ENCODE measurements at regions not wholly inside any gene's neighbourhood (a gene's known extent, or its start where the extent isn't known, plus 50 kb on each side); places are given as distances from the start of the nearest gene placed in this dataset.

DNA sequence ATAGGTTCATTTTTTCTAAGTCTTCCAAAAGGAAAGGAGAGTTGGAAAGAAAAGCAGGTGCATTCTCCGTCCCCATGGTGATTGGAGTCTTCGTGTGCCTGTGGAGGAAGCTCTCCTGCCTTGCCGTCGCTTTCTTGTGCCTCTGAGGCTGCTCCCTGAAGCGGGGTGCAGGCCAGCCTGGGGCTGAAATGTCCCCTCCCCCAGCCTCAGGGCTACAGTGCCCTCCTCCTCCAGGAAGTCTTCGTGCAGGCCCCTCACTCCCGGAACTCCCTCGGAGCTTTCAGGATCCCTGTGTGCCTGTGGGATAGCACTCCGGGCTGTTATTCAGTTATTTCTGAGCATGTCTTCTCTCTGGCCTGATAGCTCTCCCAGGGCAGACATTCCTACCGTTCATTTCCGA lies 569.2 kb downstream of the VRK1 start:
- peaks cover 2% of the 10 kb centered on the region for H3K9me3 Mint-ChIP-seq (ENCODE audit: unreplicated experiment)
- no peaks in the 10 kb centered on the region for H3K36me3 Mint-ChIP-seq (ENCODE audit: unreplicated experiment)
- no peak overlapping the region for H3K27ac Mint-ChIP-seq (ENCODE audit: unreplicated experiment)
- no peak for DNase-seq
- H3K4me1 Mint-ChIP-seq (ENCODE audit: low read depth, unreplicated experiment) = no peaks in the 10 kb centered on the region
- TF ChIP-seq, protein P1, sequence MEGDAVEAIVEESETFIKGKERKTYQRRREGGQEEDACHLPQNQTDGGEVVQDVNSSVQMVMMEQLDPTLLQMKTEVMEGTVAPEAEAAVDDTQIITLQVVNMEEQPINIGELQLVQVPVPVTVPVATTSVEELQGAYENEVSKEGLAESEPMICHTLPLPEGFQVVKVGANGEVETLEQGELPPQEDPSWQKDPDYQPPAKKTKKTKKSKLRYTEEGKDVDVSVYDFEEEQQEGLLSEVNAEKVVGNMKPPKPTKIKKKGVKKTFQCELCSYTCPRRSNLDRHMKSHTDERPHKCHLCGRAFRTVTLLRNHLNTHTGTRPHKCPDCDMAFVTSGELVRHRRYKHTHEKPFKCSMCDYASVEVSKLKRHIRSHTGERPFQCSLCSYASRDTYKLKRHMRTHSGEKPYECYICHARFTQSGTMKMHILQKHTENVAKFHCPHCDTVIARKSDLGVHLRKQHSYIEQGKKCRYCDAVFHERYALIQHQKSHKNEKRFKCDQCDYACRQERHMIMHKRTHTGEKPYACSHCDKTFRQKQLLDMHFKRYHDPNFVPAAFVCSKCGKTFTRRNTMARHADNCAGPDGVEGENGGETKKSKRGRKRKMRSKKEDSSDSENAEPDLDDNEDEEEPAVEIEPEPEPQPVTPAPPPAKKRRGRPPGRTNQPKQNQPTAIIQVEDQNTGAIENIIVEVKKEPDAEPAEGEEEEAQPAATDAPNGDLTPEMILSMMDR (IDR thresholded peaks at IDR 0.05; ENCODE audit: partially characterized antibody, unreplicated experiment) = no peak
- peaks cover 2% of the 10 kb centered on the region for H3K27me3 Mint-ChIP-seq (ENCODE audit: unreplicated experiment)
- H3K4me3 Mint-ChIP-seq (ENCODE audit: unreplicated experiment) = no peak overlapping the region

DNA sequence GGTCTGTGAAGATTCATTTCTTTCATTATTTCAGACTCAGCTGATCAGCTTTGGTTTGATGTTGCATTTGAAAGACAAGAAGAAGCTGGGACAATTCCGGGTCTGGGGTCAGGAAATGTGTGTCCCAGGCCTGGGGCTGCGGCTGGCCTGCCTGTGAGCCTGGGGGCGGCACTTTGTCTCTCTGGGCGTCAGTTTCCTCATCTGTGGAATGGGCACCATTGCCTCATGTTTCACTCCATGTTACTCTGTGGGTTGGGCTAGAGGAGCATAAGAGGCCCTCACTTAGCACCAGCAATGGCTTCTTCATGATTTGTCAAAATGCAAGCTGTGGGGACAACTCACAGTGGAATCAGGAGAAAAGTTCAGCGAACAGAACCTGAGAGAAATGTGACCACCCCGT lies 570.1 kb downstream of the VRK1 start:
- H3K4me3 Mint-ChIP-seq (ENCODE audit: unreplicated experiment) = no peak overlapping the region
- no peaks in the 10 kb centered on the region for H3K36me3 Mint-ChIP-seq (ENCODE audit: unreplicated experiment)
- no peaks in the 10 kb centered on the region for H3K4me1 Mint-ChIP-seq (ENCODE audit: low read depth, unreplicated experiment)
- TF ChIP-seq, protein P1 (IDR thresholded peaks at IDR 0.05; ENCODE audit: partially characterized antibody, unreplicated experiment) = no peak
- H3K9me3 Mint-ChIP-seq (ENCODE audit: unreplicated experiment) = peaks cover 2% of the 10 kb centered on the region
- no peak overlapping the region for H3K27ac Mint-ChIP-seq (ENCODE audit: unreplicated experiment)
- peaks cover 2% of the 10 kb centered on the region for H3K27me3 Mint-ChIP-seq (ENCODE audit: unreplicated experiment)
- DNase-seq = no peak

DNA sequence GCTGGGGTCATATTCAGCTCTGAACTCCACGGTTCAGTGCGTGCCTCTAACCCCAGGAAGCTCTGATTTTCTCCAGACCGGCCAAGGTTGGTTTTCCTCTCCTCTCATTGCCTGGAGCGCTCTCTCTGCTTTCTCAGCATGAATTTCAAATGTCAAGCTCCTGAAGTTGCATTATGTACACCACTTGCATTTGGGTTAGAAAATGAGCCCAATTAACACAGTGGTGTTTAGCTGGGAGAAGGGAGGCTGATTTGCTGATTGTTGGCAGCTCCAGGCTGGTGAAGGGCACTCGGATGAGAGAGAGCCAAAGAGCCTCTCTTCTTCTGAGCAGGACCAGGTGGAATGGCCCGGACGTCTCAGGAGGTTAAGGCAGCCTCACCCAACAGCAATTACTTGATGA lies 570.9 kb downstream of the VRK1 start:
- Mint-ChIP-seq H3K27me3 (ENCODE audit: unreplicated experiment) (peaks cover 2% of the 10 kb centered on the region), H3K4me3 (ENCODE audit: unreplicated experiment) (no peak overlapping the region), H3K4me1 (ENCODE audit: low read depth, unreplicated experiment) (no peaks in the 10 kb centered on the region), H3K27ac (ENCODE audit: unreplicated experiment) (no peak overlapping the region), H3K36me3 (ENCODE audit: unreplicated experiment) (no peaks in the 10 kb centered on the region), H3K9me3 (ENCODE audit: unreplicated experiment) (peaks cover 2% of the 10 kb centered on the region)
- TF ChIP-seq, protein P1 (IDR thresholded peaks at IDR 0.05; ENCODE audit: partially characterized antibody, unreplicated experiment) = no peak
- no peak for DNase-seq

DNA sequence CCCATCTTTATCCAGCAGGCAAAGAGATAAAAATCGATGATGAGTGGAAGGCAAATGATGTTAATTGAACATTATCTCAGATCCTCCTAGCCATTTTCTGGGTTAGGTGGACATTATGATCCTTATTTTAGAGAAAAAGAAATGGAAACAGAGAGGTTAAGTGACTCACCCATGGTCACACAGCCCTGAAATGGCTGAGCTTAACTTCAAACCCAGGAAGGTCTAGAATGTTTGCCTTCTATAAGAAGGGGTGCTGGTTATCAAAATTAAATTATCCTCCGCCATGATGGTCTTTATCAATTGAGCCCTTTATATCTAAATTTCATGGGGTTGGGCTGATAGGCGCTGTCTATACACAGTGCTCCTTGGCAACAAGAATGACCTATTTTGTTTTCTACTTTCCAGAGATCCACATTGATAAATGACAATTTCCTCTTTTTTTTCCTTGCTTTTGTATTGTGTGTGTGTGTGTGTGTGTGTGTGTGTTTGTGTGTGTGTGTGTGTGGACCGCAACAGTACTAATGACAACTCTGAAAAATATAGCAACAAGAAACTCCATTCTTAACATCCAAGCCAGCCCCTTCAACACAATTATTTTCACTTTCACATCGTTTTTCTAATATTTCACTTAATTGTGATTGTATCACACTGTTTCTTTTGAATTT lies 571.9 kb downstream of the VRK1 start:
- TF ChIP-seq, protein P1 (IDR thresholded peaks at IDR 0.05; ENCODE audit: partially characterized antibody, unreplicated experiment) = no peak
- Mint-ChIP-seq H3K9me3 (ENCODE audit: unreplicated experiment) (peaks cover 2% of the 10 kb centered on the region), H3K4me1 (ENCODE audit: low read depth, unreplicated experiment) (no peaks in the 10 kb centered on the region), H3K27ac (ENCODE audit: unreplicated experiment) (no peak overlapping the region), H3K4me3 (ENCODE audit: unreplicated experiment) (no peak overlapping the region), H3K27me3 (ENCODE audit: unreplicated experiment) (peaks cover 2% of the 10 kb centered on the region), H3K36me3 (ENCODE audit: unreplicated experiment) (no peaks in the 10 kb centered on the region)
- DNase-seq = no peak

DNA sequence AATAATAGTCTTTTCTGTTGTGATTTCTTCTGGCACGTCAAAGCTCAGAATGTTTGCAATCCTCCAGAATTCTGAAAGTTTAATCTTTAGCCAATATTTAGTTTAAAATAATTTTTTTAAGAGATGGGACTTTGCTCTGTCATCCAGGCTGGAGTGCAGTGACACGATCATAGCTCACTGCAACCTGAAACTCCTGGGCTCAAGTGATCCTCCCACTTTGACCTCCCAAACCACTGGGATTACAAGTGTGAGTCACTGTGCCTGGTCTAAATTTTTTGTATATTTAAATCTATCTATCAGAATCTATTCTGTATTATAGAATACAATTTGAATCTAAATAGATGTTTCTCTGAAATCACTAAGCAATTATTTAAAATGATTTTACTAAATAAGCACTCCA lies 572.7 kb downstream of the VRK1 start:
- Mint-ChIP-seq H3K4me1 (ENCODE audit: low read depth, unreplicated experiment) (no peaks in the 10 kb centered on the region), H3K36me3 (ENCODE audit: unreplicated experiment) (no peaks in the 10 kb centered on the region), H3K27me3 (ENCODE audit: unreplicated experiment) (peaks cover 2% of the 10 kb centered on the region), H3K9me3 (ENCODE audit: unreplicated experiment) (peaks cover 2% of the 10 kb centered on the region), H3K4me3 (ENCODE audit: unreplicated experiment) (no peak overlapping the region), H3K27ac (ENCODE audit: unreplicated experiment) (no peak overlapping the region)
- DNase-seq = no peak
- TF ChIP-seq, protein P1 (IDR thresholded peaks at IDR 0.05; ENCODE audit: partially characterized antibody, unreplicated experiment) = no peak
